ENCODE measurements at regions not wholly inside any gene's neighbourhood (a gene's known extent, or its start where the extent isn't known, plus 50 kb on each side); places are given as distances from the start of the nearest gene placed in this dataset.

DNA sequence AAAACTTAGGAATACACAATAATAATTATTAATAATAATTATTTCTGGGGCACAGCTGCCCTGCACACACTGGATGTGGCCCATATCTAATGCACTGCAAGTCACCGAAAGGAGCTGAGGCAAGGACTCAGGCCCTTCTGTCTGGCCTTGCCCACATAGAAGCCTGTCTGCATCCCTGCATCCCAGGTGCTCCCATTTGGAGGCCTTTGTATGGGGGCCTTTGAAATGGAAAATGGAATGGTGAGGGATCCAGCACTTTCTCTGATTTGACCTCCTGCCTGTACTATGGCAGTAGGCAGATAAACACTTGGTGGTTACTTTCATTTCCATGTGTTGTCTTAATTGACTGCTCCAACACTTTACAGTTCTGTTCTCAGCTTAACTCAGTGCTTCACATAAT lies 75.7 kb upstream of the PTCHD4 start:
- Histone ChIP-seq H3K9ac (ENCODE audit: low read length) (no peak overlapping the region), H4K20me1 (ENCODE audit: low read length) (no peaks in the 10 kb centered on the region)

DNA sequence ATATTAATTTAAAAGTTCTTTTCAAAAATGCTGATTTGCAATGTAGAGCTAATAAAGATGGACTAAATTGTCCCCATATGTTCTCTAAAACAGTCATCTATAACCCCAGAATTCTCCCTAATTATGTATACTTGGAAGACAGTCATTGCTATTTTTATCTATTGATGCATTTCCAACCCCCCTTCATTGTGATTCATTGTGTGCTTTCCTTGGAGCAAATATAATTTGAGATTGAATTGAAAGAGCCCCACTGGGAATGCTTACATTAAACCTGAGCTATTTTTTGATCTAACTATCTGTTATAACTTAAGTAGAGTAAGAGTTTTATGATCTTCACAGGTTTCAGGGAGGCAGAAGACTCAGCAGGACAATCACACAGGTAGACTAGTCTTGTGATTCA lies 73.7 kb upstream of the PTCHD4 start:
- Histone ChIP-seq H3K27me3 (ENCODE audit: low read length) (no peaks in the 10 kb centered on the region), H3K4me3 (ENCODE audit: low read length) (peak overlapping the region; percentile 11; the same call in 1 of the 2 replicates), H2AFZ (ENCODE audit: low read length) (0 out of 2 replicates have a peak overlapping the region, but pooled peaks have one; percentile 6), H3K79me2 (ENCODE audit: low read length) (no peaks in the 10 kb centered on the region), H3K9me3 (ENCODE audit: low read length) (no peaks in the 10 kb centered on the region), H3F3A (ENCODE audit: low read length, unreplicated experiment) (peaks cover 4% of the 10 kb centered on the region), H3K27ac (ENCODE audit: low read length) (peak overlapping the region; percentile 68), H3K36me3 (ENCODE audit: low read depth, low read length) (no peaks in the 10 kb centered on the region), H3K9ac (ENCODE audit: low read length) (no peak overlapping the region), H4K20me1 (ENCODE audit: low read length) (no peaks in the 10 kb centered on the region), H3K9me2 (replicated peaks; ENCODE audit: low read length) (no peaks in the 10 kb centered on the region), H3K4me2 (ENCODE audit: low read length) (peak overlapping the region; percentile 61), H3K4me1 (ENCODE audit: insufficient read depth, low read length) (peaks cover 32% of the 10 kb centered on the region)
- DNase-seq (peak; percentile 68), ATAC-seq (peak; percentile 66)
- no TSS peak for BruUV-seq (replicated peaks)
- TF ChIP-seq, protein P1, sequence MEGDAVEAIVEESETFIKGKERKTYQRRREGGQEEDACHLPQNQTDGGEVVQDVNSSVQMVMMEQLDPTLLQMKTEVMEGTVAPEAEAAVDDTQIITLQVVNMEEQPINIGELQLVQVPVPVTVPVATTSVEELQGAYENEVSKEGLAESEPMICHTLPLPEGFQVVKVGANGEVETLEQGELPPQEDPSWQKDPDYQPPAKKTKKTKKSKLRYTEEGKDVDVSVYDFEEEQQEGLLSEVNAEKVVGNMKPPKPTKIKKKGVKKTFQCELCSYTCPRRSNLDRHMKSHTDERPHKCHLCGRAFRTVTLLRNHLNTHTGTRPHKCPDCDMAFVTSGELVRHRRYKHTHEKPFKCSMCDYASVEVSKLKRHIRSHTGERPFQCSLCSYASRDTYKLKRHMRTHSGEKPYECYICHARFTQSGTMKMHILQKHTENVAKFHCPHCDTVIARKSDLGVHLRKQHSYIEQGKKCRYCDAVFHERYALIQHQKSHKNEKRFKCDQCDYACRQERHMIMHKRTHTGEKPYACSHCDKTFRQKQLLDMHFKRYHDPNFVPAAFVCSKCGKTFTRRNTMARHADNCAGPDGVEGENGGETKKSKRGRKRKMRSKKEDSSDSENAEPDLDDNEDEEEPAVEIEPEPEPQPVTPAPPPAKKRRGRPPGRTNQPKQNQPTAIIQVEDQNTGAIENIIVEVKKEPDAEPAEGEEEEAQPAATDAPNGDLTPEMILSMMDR (conservative IDR thresholded peaks at IDR 0.05; ENCODE audit: low read depth, low read length), result no peak
- TF ChIP-seq EZH2phosphoT487 (IDR thresholded peaks at IDR 0.05; ENCODE audit: borderline replicate concordance, low read length), result no peak
- TF ChIP-seq EZH2 (IDR thresholded peaks at IDR 0.05; ENCODE audit: low read length, unreplicated experiment), result no peak
- ChIA-PET POLR2A (ENCODE audit: unreplicated experiment) (no interaction called here), CTCF (no interaction called here)
- intact Hi-C loops (cut with micrococcal nuclease), result loop anchor here (1.0 kb wide), 1 partner anchor 70 kb away; no protein-coding TSS in a partner anchor

More for the DNA sequence above, 75.7 kb upstream of the PTCHD4 start:
- CTCF ChIA-PET, result no interaction called here
- intact Hi-C loops (cut with micrococcal nuclease), result no loop called here
- H3K79me2 ChIP-seq (ENCODE audit: low read length), result no peaks in the 10 kb centered on the region
- H2AFZ ChIP-seq (ENCODE audit: low read length), result no peak overlapping the region
- no peaks in the 10 kb centered on the region for H3K9me2 ChIP-seq (replicated peaks; ENCODE audit: low read length)
- H3K4me3 ChIP-seq (ENCODE audit: low read length), result no peak overlapping the region
- H3K27me3 ChIP-seq (ENCODE audit: low read length), result no peaks in the 10 kb centered on the region
- BruUV-seq (replicated peaks), result no TSS peak
- H3K36me3 ChIP-seq (ENCODE audit: low read depth, low read length), result no peaks in the 10 kb centered on the region
- H3F3A ChIP-seq (ENCODE audit: low read length, unreplicated experiment), result peaks cover 4% of the 10 kb centered on the region
- H3K4me1 ChIP-seq (ENCODE audit: insufficient read depth, low read length), result peaks cover 32% of the 10 kb centered on the region
- no peak overlapping the region for H3K27ac ChIP-seq (ENCODE audit: low read length)
- POLR2A ChIA-PET (ENCODE audit: unreplicated experiment), result no interaction called here
- DNase-seq, result no peak
- TF ChIP-seq EZH2phosphoT487 (IDR thresholded peaks at IDR 0.05; ENCODE audit: borderline replicate concordance, low read length) (no peak), EZH2 (IDR thresholded peaks at IDR 0.05; ENCODE audit: low read length, unreplicated experiment) (no peak)
- TF ChIP-seq, protein P1 (conservative IDR thresholded peaks at IDR 0.05; ENCODE audit: low read depth, low read length), result no peak
- no peaks in the 10 kb centered on the region for H3K9me3 ChIP-seq (ENCODE audit: low read length)
- ATAC-seq, result no peak
- H3K4me2 ChIP-seq (ENCODE audit: low read length), result no peak overlapping the region

DNA sequence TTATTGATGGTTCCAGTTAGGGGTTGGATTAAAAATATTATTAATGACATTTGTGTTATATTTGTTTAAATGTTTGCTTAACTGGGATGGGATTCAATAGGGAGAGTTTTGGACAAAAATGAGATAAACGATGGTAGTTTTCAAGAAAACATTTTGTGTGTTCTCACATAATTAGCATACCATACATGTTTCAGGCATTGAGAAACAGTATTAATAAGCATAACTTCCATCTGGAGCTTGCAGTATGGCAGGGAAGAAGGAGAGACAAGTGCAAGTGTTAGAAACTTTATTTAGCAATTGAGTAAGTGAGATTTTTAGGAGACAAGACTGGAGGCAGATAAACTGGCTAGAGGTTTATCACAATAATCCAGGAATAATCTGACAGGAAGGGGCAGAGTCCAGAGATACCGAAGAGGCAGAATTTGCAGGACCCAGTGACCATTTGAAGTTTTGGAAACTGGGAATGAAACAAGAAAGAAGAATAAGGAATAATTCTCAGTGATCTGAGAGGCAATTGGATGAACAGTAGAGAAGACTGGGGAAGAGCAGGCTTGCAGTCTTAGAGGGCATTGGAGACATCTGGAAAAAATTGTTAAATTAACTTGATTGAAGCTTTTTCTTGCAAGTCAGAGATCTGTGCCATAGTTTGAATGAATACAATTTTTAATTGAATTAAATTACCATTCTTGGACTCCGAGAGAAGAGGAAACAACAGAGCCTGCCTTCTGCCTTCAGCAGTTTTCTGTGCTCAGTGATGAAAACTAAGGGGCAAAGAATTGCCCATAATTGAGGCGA lies 73.0 kb upstream of the PTCHD4 start:
- H4K20me1 ChIP-seq (ENCODE audit: low read length), result no peaks in the 10 kb centered on the region
- H3K9me3 ChIP-seq (ENCODE audit: low read length), result no peaks in the 10 kb centered on the region
- H3K27ac ChIP-seq (ENCODE audit: low read length), result peak overlapping the region; percentile 68; the same call in 1 of the 2 replicates
- no TSS peak for BruUV-seq (replicated peaks)
- ATAC-seq (no peak), DNase-seq (no peak)
- intact Hi-C loops (cut with micrococcal nuclease), result loop anchor here (1.0 kb wide), 1 partner anchor 70 kb away; no protein-coding TSS in a partner anchor
- H3K4me3 ChIP-seq (ENCODE audit: low read length), result no peak overlapping the region
- H3K79me2 ChIP-seq (ENCODE audit: low read length), result no peaks in the 10 kb centered on the region
- H2AFZ ChIP-seq (ENCODE audit: low read length), result no peak overlapping the region
- H3K36me3 ChIP-seq (ENCODE audit: low read depth, low read length), result no peaks in the 10 kb centered on the region
- TF ChIP-seq EZH2 (IDR thresholded peaks at IDR 0.05; ENCODE audit: low read length, unreplicated experiment) (no peak), EZH2phosphoT487 (IDR thresholded peaks at IDR 0.05; ENCODE audit: borderline replicate concordance, low read length) (no peak)
- TF ChIP-seq, protein P1 (conservative IDR thresholded peaks at IDR 0.05; ENCODE audit: low read depth, low read length), result no peak
- ChIA-PET POLR2A (ENCODE audit: unreplicated experiment) (no interaction called here), CTCF (no interaction called here)
- H3F3A ChIP-seq (ENCODE audit: low read length, unreplicated experiment), result peaks cover 4% of the 10 kb centered on the region
- peaks cover 32% of the 10 kb centered on the region for H3K4me1 ChIP-seq (ENCODE audit: insufficient read depth, low read length)
- no peaks in the 10 kb centered on the region for H3K9me2 ChIP-seq (replicated peaks; ENCODE audit: low read length)
- H3K9ac ChIP-seq (ENCODE audit: low read length), result no peak overlapping the region
- peak overlapping the region; percentile 61 for H3K4me2 ChIP-seq (ENCODE audit: low read length)
- no peaks in the 10 kb centered on the region for H3K27me3 ChIP-seq (ENCODE audit: low read length)

Data from PC-3 (cell line).